DND-41 (cell line): ENCODE measurements at regions not wholly inside any gene's neighbourhood (a gene's known extent, or its start where the extent isn't known, plus 50 kb on each side); places are given as distances from the start of the nearest gene placed in this dataset.

ENCODE experiments used
- ATAC-seq: fragments of 200-7000 bp; cut with Tn5 transposase; 3 replicates; pipeline ENCODE4 v1.9.1; 2021; ENCODE audit warnings: low read depth; ENCODE audit not compliant: insufficient read depth
- DNase-seq: peaks from one replicate; pipeline ENCODE4 v3.0.0-alpha.2; 2020
- H2AFZ ChIP-seq: 2 replicates; pipeline ENCODE4 v1.6.0; 2012; ENCODE audit warnings: low read depth, low read length
- H3K27ac ChIP-seq: 2 replicates; pipeline ENCODE4 v1.5.1; 2012; ENCODE audit warnings: low read length, inconsistent platforms
- H3K27me3 ChIP-seq: fragments of 200-600 bp; sonication (generic); 2 replicates; pipeline ENCODE4 v1.6.0; 2012; ENCODE audit warnings: low read length, mild to moderate bottlenecking, inconsistent platforms; ENCODE audit not compliant: insufficient read depth, poor library complexity
- H3K36me3 ChIP-seq: 2 replicates; pipeline ENCODE4 v1.5.1; 2012; ENCODE audit warnings: low read length, inconsistent platforms; ENCODE audit not compliant: insufficient read depth
- H3K4me1 ChIP-seq: 2 replicates; pipeline ENCODE4 v1.5.1; 2012; ENCODE audit warnings: mild to moderate bottlenecking, low read length; ENCODE audit not compliant: insufficient read depth
- H3K4me2 ChIP-seq: 2 replicates; pipeline ENCODE4 v1.6.0; 2012; ENCODE audit warnings: mild to moderate bottlenecking, moderate library complexity, low read length, inconsistent platforms; ENCODE audit not compliant: insufficient read depth
- H3K4me3 ChIP-seq, 2 experiments: fragments of 200-600 bp in 1 of 2; shearing (Covaris generic) in 1 of 2; 2 replicates each; pipeline ENCODE4 v1.5.1; 2012 to 2016; ENCODE audit warnings: inconsistent platforms in 2 of 2, low read length in 2 of 2, mild to moderate bottlenecking in 2 of 2, low read depth in 1 of 2, moderate library complexity in 1 of 2
- H3K79me2 ChIP-seq: 2 replicates; pipeline ENCODE4 v1.6.0; 2012; ENCODE audit warnings: low read length, inconsistent platforms; ENCODE audit not compliant: insufficient read depth
- H3K9ac ChIP-seq: 2 replicates; pipeline ENCODE4 v1.6.0; 2012; ENCODE audit warnings: low read depth, mild to moderate bottlenecking, inconsistent platforms, low read length, moderate library complexity
- H3K9me3 ChIP-seq: 2 replicates; pipeline ENCODE4 v1.5.1; 2012; ENCODE audit warnings: low read length, moderate library complexity, mild to moderate bottlenecking, inconsistent platforms; ENCODE audit not compliant: insufficient read depth, severe bottlenecking
- H4K20me1 ChIP-seq: 2 replicates; pipeline ENCODE4 v1.6.0; 2012; ENCODE audit warnings: low read length; ENCODE audit not compliant: insufficient read depth
- CTCF ChIP-seq: IDR thresholded peaks from 2 replicates; pipeline ENCODE4 v1.5.1; 2012; ENCODE audit warnings: borderline replicate concordance, low read length, moderate library complexity, mild to moderate bottlenecking; ENCODE audit not compliant: poor library complexity, severe bottlenecking; ENCODE audit errors: extremely low read depth
- EZH2 ChIP-seq: IDR thresholded peaks from 3 replicates; pipeline ENCODE4 v1.6.1; 2012; ENCODE audit warnings: borderline replicate concordance, low read depth, mild to moderate bottlenecking, moderate library complexity, low read length, inconsistent platforms; ENCODE audit not compliant: severe bottlenecking

DNA sequence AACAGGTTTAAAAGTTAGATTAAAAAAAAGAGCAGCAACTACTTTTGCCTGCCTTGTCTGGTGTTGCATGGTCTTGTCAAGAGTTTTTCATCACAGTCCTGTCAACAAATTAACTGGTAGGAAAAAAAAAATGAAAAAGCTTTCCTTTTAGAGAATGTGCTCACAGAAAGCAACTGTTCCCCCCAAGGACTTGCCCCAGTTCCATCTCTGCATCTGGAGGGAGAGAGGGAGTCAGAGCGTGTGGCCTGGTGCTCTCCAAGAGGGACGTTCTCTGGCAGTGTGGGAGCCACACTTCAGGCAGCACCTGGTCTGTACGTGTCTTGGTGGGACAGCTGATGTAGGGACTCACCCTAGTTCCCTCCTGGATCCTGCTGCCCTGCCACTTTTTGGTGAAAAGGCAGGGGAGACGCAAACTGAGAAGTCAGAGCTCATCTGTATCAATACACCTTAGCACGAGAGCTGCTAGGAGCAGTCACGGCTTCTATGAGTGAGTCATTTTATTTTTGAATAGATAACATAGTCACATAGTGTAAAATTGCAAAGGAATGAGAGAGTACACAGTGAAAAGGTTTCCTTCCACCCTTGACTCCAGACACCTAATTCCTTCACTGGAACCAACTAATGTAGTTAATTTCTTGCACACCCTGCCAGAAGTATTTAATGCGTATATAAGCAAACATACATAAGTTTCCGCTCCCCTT is 172.5 kb upstream of the MGAT5 start:
- H4K20me1 ChIP-seq, result no peaks in the 10 kb centered on the region
- H3K27ac ChIP-seq, result no peak overlapping the region
- TF ChIP-seq CTCF, result no peak
- no peak for TF ChIP-seq EZH2
- no peak overlapping the region for H3K4me3 ChIP-seq
- no peaks in the 10 kb centered on the region for H3K27me3 ChIP-seq
- no peak overlapping the region for H3K4me2 ChIP-seq
- no peak overlapping the region for H3K9ac ChIP-seq
- ATAC-seq (no peak), DNase-seq (no peak)
- H3K36me3 ChIP-seq, result no peaks in the 10 kb centered on the region
- H2AFZ ChIP-seq, result no peak overlapping the region
- no peaks in the 10 kb centered on the region for H3K4me1 ChIP-seq
- H3K79me2 ChIP-seq, result no peaks in the 10 kb centered on the region
- H3K9me3 ChIP-seq, result peaks cover 3% of the 10 kb centered on the region

DNA sequence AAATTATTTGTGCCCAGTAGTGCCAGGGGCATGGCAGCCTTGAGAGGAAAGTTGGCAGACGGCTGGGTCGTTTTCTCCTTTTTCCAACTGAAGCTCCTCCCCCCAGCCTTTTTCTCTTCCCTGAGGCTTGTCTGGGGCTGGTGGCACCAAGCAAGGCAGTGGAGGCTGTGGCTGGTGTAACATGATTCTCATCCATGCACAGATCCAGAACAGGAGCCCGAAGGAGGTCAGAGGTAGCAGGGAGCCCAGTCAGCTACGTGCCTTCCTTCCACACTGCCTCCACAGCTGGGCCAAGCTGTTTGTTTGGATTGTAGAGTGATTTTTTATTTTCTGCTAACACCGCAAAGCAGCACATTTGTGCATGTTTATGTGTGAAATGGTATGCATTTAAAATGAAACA is 170.3 kb upstream of the MGAT5 start:
- H3K9me3 ChIP-seq, result no peaks in the 10 kb centered on the region
- no peak overlapping the region for H3K4me3 ChIP-seq
- H3K27me3 ChIP-seq, result no peaks in the 10 kb centered on the region

DNA sequence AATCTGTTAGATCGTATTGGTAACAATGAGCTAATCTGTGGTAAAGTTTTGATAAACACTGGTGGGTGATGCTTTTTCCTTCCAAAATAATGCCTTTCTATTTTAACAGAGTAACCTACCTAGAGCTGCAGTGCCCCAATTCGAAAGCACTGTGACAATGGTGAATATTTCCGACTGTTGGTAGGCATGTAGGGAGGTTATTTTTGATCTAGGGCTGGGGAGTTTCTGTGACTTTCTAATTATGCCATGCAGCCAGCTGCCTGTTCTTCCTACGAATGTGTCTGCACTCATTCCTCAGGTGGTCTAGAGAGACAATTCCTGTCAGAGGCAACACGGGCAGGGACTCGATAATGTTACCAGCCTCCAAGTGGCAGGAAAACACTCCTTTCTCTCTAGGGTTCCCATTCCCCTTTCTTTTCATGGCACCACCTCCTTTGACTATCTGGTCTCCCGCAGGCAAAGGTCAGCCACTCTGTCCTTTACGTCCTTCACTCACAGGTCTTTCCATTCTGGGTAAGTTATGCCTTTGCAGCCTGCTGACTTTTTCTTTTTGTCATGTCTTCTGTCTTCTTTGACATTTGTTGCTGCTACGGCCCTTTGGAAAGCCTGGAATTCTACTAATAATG is 167.2 kb upstream of the MGAT5 start:
- ATAC-seq, result no peak
- no peak overlapping the region for H2AFZ ChIP-seq
- no peaks in the 10 kb centered on the region for H3K79me2 ChIP-seq
- no peak overlapping the region for H3K9ac ChIP-seq
- no peak for TF ChIP-seq CTCF
- TF ChIP-seq EZH2, result no peak
- H3K27me3 ChIP-seq, result no peaks in the 10 kb centered on the region
- no peaks in the 10 kb centered on the region for H3K4me1 ChIP-seq
- no peaks in the 10 kb centered on the region for H3K9me3 ChIP-seq
- no peak for DNase-seq
- no peaks in the 10 kb centered on the region for H3K36me3 ChIP-seq
- no peaks in the 10 kb centered on the region for H4K20me1 ChIP-seq
- no peak overlapping the region for H3K4me3 ChIP-seq
- no peak overlapping the region for H3K4me2 ChIP-seq
- H3K27ac ChIP-seq, result no peak overlapping the region

More for the DNA sequence above, 170.3 kb upstream of the MGAT5 start:
- Histone ChIP-seq H3K9ac (no peak overlapping the region), H4K20me1 (no peaks in the 10 kb centered on the region), H3K4me2 (no peak overlapping the region), H2AFZ (no peak overlapping the region), H3K4me1 (no peaks in the 10 kb centered on the region), H3K79me2 (no peaks in the 10 kb centered on the region), H3K36me3 (no peaks in the 10 kb centered on the region), H3K27ac (no peak overlapping the region)
- DNase-seq (no peak), ATAC-seq (no peak)
- TF ChIP-seq CTCF (no peak), EZH2 (no peak)
